Central memory CD8-positive, alpha-beta T cell (primary cell): ENCODE measurements at regions not wholly inside any gene's neighbourhood (a gene's known extent, or its start where the extent isn't known, plus 50 kb on each side); places are given as distances from the start of the nearest gene placed in this dataset.

ENCODE experiments used
- ATAC-seq: fragments of 150-1000 bp; cut with Tn5 transposase; replicated peaks from 2 replicates; pipeline ENCODE4 v1.10.0; 2022; ENCODE audit warnings: mild to moderate bottlenecking, moderate FRiP score, moderate number of reproducible peaks; ENCODE audit not compliant: poor library complexity, severe bottlenecking; ENCODE audit errors: extremely low read depth
- DNase-seq, 2 donors: peaks; one replicate each; pipeline ENCODE4 v3.0.0; 2021; ENCODE audit warnings: low spot score in 2 of 2
- H3K27ac Mint-ChIP-seq: one replicate; pipeline ENCODE4 v1.8.0; 2022; ENCODE audit warnings: low read depth, mild to moderate bottlenecking, moderate library complexity, mixed read lengths
- H3K27me3 Mint-ChIP-seq: one replicate; pipeline ENCODE4 v1.8.0; 2022; ENCODE audit warnings: mixed read lengths
- H3K36me3 Mint-ChIP-seq: one replicate; pipeline ENCODE4 v1.8.0; 2022; ENCODE audit warnings: mild to moderate bottlenecking, moderate library complexity, mixed read lengths; ENCODE audit not compliant: insufficient read depth
- H3K4me1 Mint-ChIP-seq: one replicate; pipeline ENCODE4 v1.8.0; 2022; ENCODE audit warnings: mixed read lengths
- H3K4me3 Mint-ChIP-seq: one replicate; pipeline ENCODE4 v1.8.0; 2022; ENCODE audit warnings: mild to moderate bottlenecking, moderate library complexity, mixed read lengths
- H3K9me3 Mint-ChIP-seq: one replicate; pipeline ENCODE4 v1.8.0; 2022; ENCODE audit warnings: mixed read lengths

DNA sequence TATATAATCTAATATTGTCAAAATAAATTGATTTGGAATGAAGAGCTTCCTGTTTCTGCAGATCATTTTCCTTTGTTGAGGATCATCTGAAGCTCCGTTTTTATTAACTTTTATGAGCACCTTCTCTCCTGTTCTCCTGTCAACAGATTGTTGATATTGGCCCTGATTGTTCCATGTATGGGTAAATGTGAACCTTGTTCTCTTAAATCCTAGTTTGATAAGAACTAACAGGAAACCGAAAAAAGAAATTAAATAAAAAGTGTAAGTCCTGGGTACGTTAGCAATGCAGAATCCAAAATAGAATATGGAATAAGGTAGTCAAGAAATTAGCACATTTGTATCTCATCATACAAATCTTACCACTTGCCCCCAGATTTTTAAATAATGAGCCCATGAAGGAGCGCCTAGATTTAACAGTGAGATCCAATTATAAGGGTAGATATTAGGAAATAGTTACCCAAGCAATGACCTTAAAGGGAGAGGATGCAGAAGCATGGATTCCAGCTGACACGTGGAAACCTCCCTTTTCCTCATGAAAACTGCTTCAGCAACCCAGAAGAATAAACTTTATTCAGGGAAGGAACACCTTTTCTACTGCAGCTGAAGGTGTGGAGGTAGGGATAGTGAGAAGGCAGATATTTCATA is 80.8 kb upstream of the PIK3R1 start:
- H3K27ac Mint-ChIP-seq = no peak overlapping the region
- H3K4me3 Mint-ChIP-seq = no peak overlapping the region
- no peaks in the 10 kb centered on the region for H3K4me1 Mint-ChIP-seq
- H3K27me3 Mint-ChIP-seq = peaks cover 6% of the 10 kb centered on the region
- H3K36me3 Mint-ChIP-seq = no peaks in the 10 kb centered on the region
- no peak for ATAC-seq
- no peaks in the 10 kb centered on the region for H3K9me3 Mint-ChIP-seq
- DNase-seq = no peak

DNA sequence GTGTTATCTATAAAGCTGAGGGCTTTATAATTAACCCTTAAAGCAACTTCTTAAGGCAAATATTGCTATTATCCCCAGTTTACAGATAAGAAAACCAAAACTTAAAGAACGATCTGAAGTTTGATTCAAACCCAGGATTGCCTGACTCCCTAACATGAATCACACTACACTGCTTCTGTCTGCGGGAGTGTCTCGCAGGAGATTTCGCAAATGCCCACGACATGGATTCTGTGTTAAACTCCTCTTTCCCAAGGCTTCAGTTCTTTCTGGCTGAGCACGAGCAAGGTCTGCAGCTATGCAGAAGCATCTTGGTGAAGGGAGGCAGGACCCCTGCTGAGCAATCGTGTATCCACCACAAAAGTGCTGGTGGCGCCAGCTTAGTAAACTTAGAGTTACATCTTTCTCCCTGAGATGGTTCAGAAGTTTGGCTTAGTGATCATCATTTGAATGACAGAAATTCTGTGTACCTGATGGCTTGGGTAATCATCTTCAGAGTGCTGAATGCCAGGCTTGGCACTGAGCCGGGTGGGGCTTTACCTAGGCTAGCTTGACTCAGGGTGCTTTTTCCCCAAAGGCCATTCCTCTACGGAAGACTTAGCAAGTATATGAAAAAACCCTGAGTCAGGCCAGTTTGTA is 81.4 kb upstream of the PIK3R1 start:
- Mint-ChIP-seq H3K9me3 (no peaks in the 10 kb centered on the region), H3K36me3 (peaks cover 2% of the 10 kb centered on the region), H3K27ac (no peak overlapping the region), H3K27me3 (peaks cover 6% of the 10 kb centered on the region), H3K4me1 (no peaks in the 10 kb centered on the region), H3K4me3 (no peak overlapping the region)
- no peak for ATAC-seq
- DNase-seq = no peak

DNA sequence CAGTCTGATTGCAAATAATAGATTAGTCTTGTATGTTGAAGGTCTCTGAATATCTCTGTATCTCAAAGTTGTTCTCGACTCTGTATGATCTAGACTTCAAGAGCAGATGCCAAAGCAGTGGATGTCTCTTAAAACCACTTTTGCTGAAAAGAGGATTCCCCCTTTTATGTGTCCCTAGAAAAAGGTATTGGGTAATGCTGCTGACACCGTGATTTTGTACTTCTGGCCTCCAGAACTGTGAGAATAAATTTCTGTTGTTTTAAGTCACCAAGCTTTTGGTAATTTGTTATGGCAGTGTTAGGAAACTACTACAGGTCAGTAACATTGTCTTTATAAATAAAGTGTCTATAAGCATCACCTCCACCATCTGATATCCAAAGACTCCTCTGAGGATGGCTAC is 85.3 kb upstream of the PIK3R1 start:
- Mint-ChIP-seq H3K9me3 (no peaks in the 10 kb centered on the region), H3K4me1 (no peaks in the 10 kb centered on the region), H3K36me3 (peaks cover 2% of the 10 kb centered on the region), H3K27me3 (peaks cover 6% of the 10 kb centered on the region), H3K4me3 (no peak overlapping the region), H3K27ac (no peak overlapping the region)
- no peak for ATAC-seq
- no peak for DNase-seq

- ATAC-seq (no peak), DNase-seq (no peak)
- H3K27me3 Mint-ChIP-seq = no peaks in the 10 kb centered on the region
- H3K4me3 Mint-ChIP-seq = no peak overlapping the region
- peaks cover 2% of the 10 kb centered on the region for H3K36me3 Mint-ChIP-seq
- no peaks in the 10 kb centered on the region for H3K4me1 Mint-ChIP-seq
- no peak overlapping the region for H3K27ac Mint-ChIP-seq
- H3K9me3 Mint-ChIP-seq = no peaks in the 10 kb centered on the region
These were observed 86.2 kb upstream of the PIK3R1 start for GRCh38 chr5:68129364-68129763.

- ATAC-seq = no peak
- Mint-ChIP-seq H3K36me3 (peaks cover 2% of the 10 kb centered on the region), H3K27me3 (no peaks in the 10 kb centered on the region), H3K27ac (no peak overlapping the region), H3K9me3 (no peaks in the 10 kb centered on the region), H3K4me3 (no peak overlapping the region), H3K4me1 (peaks cover 13% of the 10 kb centered on the region)
- DNase-seq = no peak
These were observed 88.7 kb upstream of the PIK3R1 start for GRCh38 chr5:68126886-68127285.

DNA sequence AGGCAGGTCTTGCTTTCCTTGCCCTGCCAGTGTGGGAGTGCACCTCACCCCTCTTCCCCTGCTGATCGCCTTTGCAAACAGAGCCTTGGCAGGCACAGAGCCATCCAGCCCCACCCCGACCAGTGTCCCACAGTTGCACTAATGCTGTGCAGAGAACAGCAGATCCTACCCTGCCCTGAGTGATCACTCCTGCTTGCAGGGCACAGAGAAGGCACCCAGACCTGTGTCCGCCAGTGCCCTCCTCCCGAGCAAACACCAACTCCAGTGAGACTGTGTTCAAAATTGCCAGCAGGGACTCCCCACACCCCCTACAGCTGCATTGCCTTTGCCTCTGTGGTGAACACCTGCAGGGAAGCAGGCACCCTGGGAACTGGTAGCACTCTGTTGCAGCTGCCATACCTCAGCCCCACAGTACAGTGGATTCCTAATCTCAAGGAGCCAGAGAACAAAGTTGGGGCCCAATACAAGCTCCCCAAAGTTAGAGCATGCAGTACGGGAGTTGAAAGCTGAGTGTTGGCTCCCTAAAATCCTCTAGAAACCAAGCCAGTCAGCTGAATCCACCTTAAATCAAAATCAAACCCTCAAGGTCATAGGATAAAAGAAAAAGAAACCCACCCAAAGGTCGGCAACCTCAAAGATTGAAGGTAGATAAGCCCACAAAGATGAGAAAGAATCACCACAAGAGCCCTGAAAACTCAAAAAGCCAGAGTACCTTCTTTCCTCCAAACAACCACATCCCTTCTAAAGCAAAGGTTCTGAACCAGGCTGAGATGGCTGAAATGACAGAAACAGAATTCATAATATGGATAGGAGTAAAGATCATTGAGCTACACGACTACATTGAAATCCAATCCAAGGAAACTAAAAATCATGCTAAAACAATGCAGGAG is 92.9 kb upstream of the PIK3R1 start:
- no peaks in the 10 kb centered on the region for H3K27me3 Mint-ChIP-seq
- H3K4me3 Mint-ChIP-seq = no peak overlapping the region
- ATAC-seq (peak; percentile 14), DNase-seq (no peak)
- no peak overlapping the region for H3K27ac Mint-ChIP-seq
- H3K4me1 Mint-ChIP-seq = peaks cover 17% of the 10 kb centered on the region
- no peaks in the 10 kb centered on the region for H3K36me3 Mint-ChIP-seq
- H3K9me3 Mint-ChIP-seq = no peaks in the 10 kb centered on the region

- ATAC-seq = no peak
- Mint-ChIP-seq H3K27me3 (no peaks in the 10 kb centered on the region), H3K27ac (no peak overlapping the region), H3K36me3 (no peaks in the 10 kb centered on the region), H3K9me3 (no peaks in the 10 kb centered on the region), H3K4me3 (no peak overlapping the region), H3K4me1 (peaks cover 4% of the 10 kb centered on the region)
- no peak for DNase-seq
These were observed 98.6 kb upstream of the PIK3R1 start for GRCh38 chr5:68116868-68117411.

DNA sequence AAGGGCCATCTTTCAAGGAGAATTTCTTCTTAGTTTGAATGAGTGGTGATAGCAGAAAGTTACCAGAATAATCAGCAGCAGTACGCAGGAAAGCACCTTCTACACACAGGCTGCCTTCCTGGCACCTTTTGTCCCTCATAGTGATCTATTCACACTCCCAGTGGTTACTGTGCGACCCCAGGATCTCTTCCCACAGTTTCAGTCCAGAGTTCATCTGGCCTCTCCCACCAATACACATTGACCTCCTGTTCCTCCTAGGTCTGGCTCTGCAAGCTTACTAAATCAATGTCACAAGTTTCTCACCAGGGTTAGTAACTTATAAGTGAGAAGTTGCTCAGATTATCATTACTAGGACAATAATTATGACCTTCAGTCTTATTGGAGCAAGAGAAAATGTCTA is 99.1 kb upstream of the PIK3R1 start:
- H3K27me3 Mint-ChIP-seq = no peaks in the 10 kb centered on the region
- H3K36me3 Mint-ChIP-seq = no peaks in the 10 kb centered on the region
- H3K4me1 Mint-ChIP-seq = peaks cover 4% of the 10 kb centered on the region
- no peak overlapping the region for H3K4me3 Mint-ChIP-seq
- no peak overlapping the region for H3K27ac Mint-ChIP-seq
- no peak for ATAC-seq
- no peak for DNase-seq
- no peaks in the 10 kb centered on the region for H3K9me3 Mint-ChIP-seq

DNA sequence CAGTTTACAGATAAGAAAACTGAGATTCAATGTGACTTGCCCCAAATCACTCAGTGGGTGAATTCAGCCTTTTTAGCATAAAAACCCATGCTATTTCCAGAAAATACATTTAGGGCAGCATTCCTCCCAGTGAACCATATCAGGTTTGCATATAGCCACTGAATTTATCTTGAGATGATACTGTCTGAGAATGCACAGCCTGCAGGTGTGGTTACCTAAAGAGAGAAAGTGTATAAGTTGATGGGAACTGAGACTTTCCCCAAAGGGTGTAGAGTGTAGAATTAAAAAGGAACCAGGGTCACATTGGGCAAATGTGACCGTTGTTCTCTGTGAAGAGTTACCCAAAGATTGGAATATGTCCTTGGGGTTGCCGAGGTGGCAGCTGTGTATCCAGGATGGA is 100.0 kb upstream of the PIK3R1 start:
- no peaks in the 10 kb centered on the region for H3K9me3 Mint-ChIP-seq
- H3K4me3 Mint-ChIP-seq = no peak overlapping the region
- peaks cover 4% of the 10 kb centered on the region for H3K4me1 Mint-ChIP-seq
- H3K27me3 Mint-ChIP-seq = no peaks in the 10 kb centered on the region
- ATAC-seq (no peak), DNase-seq (no peak)
- H3K36me3 Mint-ChIP-seq = no peaks in the 10 kb centered on the region
- no peak overlapping the region for H3K27ac Mint-ChIP-seq

DNA sequence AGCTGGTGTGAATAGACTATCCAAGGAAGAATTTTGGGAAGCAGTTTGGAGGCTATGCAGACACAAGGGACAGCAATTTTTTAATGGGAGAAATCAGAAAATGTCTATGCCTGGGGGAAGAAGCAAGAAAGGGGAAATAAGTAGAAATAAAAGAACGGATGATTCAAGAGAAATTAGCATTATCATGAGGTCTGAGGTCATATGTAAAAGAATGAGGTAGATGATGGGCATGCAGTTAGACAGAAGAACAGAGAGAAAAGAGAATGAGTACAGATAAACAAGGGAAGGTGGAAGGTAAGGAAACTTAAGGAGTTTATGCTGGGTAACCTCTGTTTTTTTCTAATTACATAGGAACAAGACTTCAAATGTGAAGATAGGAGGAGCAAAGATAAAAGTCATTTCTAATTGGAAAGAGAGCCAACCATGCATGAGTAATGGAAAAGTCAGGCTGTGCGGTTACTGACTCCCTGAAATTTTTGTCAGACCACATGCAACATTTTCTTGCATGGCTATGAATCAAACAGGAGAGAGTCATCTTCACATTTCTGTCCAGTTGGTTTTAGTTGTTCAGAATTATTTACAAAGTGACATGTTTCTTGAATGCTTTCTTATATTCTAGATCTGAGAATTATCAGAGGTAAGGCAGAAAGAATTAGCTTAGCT is 101.0 kb upstream of the PIK3R1 start:
- H3K4me1 Mint-ChIP-seq = no peaks in the 10 kb centered on the region
- no peak overlapping the region for H3K4me3 Mint-ChIP-seq
- DNase-seq (no peak), ATAC-seq (no peak)
- no peaks in the 10 kb centered on the region for H3K27me3 Mint-ChIP-seq
- no peak overlapping the region for H3K27ac Mint-ChIP-seq
- no peaks in the 10 kb centered on the region for H3K36me3 Mint-ChIP-seq
- no peaks in the 10 kb centered on the region for H3K9me3 Mint-ChIP-seq

- DNase-seq (no peak), ATAC-seq (no peak)
- H3K4me1 Mint-ChIP-seq = no peaks in the 10 kb centered on the region
- no peaks in the 10 kb centered on the region for H3K27me3 Mint-ChIP-seq
- no peaks in the 10 kb centered on the region for H3K9me3 Mint-ChIP-seq
- no peak overlapping the region for H3K4me3 Mint-ChIP-seq
- H3K27ac Mint-ChIP-seq = no peak overlapping the region
- no peaks in the 10 kb centered on the region for H3K36me3 Mint-ChIP-seq
These were observed 102.9 kb upstream of the PIK3R1 start for GRCh38 chr5:68112658-68113057.

DNA sequence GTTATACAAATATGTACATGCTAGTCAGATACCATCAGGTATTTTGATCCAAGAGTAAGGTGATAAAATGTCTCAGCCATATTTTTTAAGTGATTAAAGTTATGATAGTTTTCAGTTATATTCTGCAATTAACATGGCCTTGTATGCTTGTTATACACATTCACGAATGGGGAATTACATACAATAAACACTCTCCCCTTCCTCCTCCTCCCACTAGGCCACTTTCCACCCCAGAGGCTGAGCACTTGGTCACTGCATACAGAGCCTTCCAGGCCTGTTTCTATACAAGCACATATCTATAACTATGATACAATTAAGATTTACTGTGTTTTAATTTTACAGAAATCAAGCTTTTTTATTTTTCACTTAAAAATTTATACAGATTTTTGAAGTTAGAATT is 104.7 kb upstream of the PIK3R1 start:
- ATAC-seq = no peak
- no peak overlapping the region for H3K27ac Mint-ChIP-seq
- no peaks in the 10 kb centered on the region for H3K36me3 Mint-ChIP-seq
- H3K4me3 Mint-ChIP-seq = no peak overlapping the region
- H3K27me3 Mint-ChIP-seq = no peaks in the 10 kb centered on the region
- no peak for DNase-seq
- no peaks in the 10 kb centered on the region for H3K9me3 Mint-ChIP-seq
- no peaks in the 10 kb centered on the region for H3K4me1 Mint-ChIP-seq
